ENCODE measurements at regions not wholly inside any gene's neighbourhood (a gene's known extent, or its start where the extent isn't known, plus 50 kb on each side); places are given as distances from the start of the nearest gene placed in this dataset.
"Not testable (repeated sequence)": the region's sequence is repeated elsewhere in the genome, so short reads cannot be mapped to it uniquely, and the experiment has no call there.

DNA sequence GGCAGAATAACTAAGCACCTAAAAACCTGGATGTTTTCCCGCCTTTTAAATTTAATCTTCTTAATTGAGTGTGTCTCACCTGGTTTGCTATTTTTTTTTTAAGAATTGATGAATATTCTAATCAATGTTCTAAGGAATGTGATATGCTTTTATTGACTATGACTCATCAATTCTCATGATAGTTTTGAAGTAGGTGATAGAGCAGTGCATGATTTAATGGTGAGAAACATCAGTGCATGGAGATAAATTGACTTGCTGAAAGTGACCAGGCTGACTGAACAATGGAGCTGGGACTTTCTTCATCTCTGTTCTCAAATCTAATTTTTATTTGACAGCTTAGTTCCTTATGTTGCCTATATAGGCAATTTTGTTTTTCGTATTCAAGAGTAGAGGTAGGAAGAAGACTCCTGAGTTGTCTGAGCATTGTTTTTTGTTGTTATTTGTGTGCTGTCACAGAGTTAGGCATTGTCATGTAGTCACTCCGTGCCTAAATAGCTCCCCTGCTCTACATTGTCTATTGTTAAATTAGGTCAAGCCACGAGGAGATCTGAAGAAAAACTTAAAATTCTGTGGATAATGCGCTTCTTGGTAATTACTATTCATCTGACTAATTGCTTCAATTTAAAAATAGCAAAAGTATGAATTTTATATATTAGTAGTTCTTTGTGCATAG is 59.0 kb upstream of the NUTM2F start:
- H3K4me3 ChIP-seq (ENCODE audit: control insufficient read depth, low read depth, low read length); DNase-seq (ENCODE audit: low read depth): not testable (repeated sequence)

DNA sequence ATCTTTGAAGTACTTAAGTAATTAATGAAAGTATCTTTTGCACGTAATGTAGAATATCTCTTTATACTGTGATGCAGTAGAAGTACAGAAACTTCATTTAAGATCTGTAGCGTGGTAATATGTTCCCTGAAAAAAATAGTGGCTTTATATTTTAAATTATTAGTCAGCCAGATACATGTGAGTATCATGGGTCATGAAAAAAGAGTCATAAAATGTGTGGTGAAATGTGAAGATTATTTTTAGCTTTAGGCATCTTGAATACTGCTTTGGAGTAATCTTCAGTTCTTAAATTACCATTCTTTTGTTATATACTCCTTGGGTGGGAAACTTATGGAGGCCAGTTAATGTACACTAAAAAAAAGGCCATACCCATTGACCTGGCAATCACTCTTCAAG is 59.6 kb upstream of the NUTM2F start:
- DNase-seq (ENCODE audit: low read depth); H3K4me3 ChIP-seq (ENCODE audit: control insufficient read depth, low read depth, low read length): not testable (repeated sequence)

DNA sequence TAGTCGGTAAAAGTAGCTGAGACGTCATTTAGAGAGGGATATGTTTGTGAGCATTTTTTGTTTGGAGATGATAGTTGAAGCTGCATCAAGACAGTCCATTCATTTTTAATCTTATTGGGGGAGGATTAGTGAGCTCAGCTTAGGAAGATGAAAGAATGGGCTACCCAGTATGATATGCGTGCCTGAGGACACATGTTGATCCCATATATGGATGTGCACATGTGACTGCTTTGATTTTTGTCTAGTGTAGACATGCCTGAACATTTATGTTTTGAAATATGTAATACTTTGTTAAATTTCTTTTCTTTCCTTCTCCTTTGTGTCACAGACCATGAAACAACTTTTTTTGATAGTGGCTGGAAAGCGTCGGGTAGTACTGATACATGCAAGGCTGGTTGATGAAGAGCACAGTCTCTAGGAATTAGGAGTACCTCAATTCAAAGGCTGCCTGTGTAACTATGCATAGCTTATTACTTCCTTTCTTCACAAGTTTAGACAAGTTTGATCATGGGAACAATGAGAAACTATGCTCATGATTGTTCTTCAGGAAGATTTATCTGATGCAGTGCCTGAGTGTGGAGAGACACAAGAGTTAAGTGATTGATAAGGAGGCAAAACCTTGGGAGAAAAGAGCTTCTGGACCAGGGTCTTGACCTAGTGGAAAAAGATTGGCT is 62.1 kb upstream of the NUTM2F start:
- not testable (repeated sequence) for DNase-seq (ENCODE audit: low read depth)

DNA sequence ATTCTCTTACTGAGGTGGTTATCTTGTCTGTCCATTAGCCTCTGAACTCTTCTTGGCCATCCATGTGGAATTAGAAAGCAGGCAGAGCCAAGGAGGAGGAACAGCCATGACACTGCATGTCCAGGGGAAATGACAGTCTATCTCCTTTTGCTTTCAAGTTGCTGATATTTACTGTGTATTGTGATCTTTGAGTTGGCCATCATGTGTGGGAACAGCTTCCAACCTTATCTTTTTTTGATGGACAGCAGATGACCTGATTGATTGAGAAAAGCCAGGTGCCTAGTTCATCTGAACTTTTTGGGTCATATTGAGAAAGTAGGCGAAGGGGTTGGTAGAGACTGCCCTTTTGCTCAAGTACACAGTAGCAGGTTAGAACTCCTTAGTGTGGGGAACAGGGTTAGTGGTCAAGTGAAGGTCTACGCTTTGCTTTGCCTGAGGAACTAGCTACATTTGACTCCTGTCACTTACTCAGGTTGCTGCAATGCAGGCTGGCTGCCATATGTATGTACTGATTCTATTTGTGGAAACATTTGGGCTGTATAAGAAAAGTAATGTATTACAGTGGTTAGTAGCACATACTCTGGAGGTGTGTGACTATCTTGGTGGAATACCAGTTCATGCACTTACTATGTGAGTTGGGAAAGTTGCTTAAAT is 64.7 kb upstream of the NUTM2F start:
- H3K4me3 ChIP-seq (ENCODE audit: control insufficient read depth, low read depth, low read length); DNase-seq (ENCODE audit: low read depth): not testable (repeated sequence)

More for the DNA sequence above, 62.1 kb upstream of the NUTM2F start:
- not testable (repeated sequence) for H3K4me3 ChIP-seq (ENCODE audit: control insufficient read depth, low read depth, low read length)

DNA sequence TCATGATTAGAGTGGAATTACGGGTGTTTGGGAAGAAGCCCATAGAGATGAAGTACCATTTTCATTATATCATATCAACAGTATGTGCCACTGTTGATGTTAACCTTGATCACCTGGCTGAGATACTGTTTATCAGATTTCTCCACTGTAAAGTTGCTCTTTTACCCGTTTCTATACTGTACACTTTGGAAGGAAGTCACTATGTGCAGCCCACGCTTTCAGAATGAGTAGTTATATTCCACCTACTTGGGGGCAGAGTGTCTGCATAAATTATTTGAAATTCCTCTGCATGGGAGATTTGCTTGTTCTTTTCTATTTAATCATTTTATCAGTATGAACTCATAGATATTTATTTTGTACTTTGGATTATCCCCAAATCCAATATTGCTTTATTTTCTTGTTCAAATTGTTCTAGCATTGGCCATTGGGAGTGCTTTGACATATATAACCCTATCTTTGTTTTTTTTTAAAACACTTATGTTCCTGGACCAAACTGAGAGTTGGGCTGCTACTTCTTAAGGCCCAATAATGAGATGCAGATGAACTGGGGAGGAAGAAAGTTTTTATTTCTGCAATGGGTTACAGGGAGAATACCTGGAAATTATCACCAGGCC is 69.4 kb upstream of the NUTM2F start:
- DNase-seq (ENCODE audit: low read depth): not testable (repeated sequence)

DNA sequence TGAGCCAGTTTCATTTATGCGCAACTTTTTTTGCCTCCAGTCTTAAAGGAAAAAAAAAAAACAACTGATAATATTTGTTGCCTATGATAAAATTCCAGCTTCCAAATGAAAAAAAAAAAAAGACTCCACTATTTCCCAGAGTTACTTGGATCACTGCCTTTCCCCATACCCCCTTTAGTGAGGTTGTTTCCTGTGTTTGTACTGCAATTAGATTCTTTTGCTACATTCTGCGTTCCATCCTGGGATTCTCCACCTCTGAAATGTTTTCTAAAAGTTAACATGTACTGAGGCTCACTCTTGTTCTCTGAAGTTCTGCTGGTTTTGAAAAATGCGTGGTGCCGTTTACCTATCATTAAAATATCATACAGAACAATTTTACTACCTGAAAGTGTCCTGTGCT is 72.0 kb upstream of the NUTM2F start:
- not testable (repeated sequence) for DNase-seq (ENCODE audit: low read depth); H3K4me3 ChIP-seq (ENCODE audit: control insufficient read depth, low read depth, low read length)

More for the DNA sequence above, 69.4 kb upstream of the NUTM2F start:
- H3K4me3 ChIP-seq (ENCODE audit: control insufficient read depth, low read depth, low read length): not testable (repeated sequence)

DNA sequence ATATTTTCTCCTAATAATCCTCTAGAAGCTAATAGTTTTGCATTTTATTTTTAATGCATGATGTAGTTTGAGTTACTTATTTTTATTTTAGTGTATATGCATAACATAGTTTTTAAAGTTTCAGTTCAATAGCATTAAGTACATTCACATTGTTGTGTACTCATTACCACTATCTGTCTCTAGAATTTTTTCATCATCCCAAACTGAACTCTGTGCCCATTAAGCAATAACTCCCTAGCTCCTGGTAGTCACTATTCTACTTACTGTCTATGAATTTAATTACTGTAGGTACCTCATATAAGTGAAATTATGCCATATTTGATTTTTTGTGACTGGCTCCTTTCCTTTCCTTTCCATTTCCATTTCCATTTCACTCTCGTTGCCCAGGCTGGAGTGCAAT is 74.4 kb upstream of the NUTM2F start:
- not testable (repeated sequence) for H3K4me3 ChIP-seq (ENCODE audit: control insufficient read depth, low read depth, low read length); DNase-seq (ENCODE audit: low read depth)

DNA sequence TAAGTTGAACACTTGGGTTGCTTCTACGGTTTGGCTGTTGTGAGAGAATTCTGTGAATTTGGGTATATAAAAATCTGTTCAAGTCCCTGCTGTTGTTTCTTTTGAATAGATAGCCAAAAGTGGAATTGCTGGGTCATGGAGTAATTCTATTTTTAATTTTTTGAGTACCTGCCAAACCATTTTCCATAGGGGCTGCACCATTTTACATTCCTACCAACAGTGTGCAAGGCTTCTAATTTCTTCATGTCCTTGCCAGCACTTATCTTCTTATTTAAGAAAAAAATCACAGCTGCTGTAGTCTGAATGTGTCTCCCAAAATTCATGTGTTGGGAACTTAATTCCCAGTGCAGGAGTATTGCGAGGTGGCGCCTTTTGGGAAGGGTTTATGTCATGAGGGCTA is 75.1 kb upstream of the NUTM2F start:
- DNase-seq (ENCODE audit: low read depth); H3K4me3 ChIP-seq (ENCODE audit: control insufficient read depth, low read depth, low read length): not testable (repeated sequence)

DNA sequence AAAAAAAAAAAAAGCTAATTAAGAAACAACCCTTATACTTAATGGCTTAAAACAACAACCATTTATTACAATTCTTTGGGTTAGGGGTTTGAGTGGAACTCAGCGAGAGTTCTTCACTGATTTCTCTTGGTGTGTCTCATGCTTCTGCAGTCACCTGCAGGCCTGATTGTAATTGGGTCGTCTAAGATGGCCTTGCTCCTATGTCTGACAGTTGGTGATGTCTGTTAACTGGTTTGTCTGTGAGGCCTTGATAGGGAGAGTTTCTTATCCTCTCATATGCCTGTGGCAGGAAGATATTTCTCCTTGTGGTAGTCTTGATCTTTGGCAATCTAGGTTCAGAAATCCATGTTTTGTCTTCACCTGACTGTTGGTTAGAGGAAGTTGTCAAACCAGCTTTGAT is 85.2 kb upstream of the NUTM2F start:
- H3K4me3 ChIP-seq (ENCODE audit: control insufficient read depth, low read depth, low read length); DNase-seq (ENCODE audit: low read depth): not testable (repeated sequence)

DNA sequence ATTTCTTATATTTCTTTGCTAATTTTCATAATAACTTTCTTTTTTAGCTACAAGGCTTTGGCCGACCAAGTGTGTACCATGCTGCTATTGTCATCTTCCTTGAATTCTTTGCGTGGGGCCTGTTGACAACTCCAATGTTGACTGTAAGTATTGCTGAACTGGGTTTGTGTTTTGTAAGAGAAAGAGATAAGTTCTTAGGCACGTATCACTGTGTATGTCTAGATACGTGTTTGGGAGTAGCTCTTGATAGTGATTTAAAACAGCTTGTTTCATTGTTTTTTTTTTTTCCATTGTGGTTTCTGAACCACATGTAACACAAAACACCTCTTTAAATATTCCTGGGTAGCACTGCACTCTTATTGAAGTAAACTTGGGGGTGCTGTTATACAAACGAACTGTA is 86.7 kb upstream of the NUTM2F start:
- not testable (repeated sequence) for H3K4me3 ChIP-seq (ENCODE audit: control insufficient read depth, low read depth, low read length); DNase-seq (ENCODE audit: low read depth)

DNA sequence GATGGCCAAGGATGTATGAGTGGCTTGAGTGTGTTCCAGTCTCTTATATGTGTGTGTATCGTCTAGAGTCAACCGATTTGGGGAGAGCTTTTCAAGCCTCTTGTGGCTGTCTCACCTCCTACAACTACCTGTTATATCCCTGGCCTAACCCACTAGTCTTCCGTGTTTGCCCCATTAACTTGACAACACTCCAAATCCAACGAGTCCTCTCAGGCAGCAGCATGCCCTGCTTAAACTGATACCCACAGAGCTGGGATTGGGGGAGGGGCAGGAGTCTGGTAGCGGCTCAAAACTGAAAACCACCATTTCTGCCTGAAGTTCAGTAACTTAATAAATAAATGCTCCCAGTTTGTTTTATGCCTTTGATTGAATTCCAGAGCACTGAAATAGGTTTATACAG is 91.7 kb upstream of the NUTM2F start:
- not testable (repeated sequence) for H3K4me3 ChIP-seq (ENCODE audit: control insufficient read depth, low read depth, low read length); DNase-seq (ENCODE audit: low read depth)

DNA sequence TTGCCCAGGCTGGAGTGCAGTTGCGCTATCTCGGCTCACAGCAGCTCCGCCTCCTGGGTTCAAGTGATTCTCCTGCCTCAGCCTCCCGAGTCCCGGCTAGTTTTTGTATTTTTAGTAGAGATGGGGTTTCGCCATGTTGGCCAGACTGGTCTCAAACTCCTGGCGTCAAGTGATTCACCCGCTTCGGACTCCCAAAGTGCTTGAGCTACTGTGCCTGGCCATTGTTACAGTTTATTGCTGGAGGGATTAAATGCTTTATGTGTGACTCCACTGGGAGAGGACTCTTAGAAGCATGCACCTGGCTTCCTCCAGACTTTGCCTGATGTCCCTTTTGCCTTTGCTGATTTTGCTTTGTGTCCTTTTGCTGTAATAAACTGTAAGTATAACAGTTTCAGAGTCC is 93.5 kb upstream of the NUTM2F start:
- not testable (repeated sequence) for DNase-seq (ENCODE audit: low read depth); H3K4me3 ChIP-seq (ENCODE audit: control insufficient read depth, low read depth, low read length)

DNA sequence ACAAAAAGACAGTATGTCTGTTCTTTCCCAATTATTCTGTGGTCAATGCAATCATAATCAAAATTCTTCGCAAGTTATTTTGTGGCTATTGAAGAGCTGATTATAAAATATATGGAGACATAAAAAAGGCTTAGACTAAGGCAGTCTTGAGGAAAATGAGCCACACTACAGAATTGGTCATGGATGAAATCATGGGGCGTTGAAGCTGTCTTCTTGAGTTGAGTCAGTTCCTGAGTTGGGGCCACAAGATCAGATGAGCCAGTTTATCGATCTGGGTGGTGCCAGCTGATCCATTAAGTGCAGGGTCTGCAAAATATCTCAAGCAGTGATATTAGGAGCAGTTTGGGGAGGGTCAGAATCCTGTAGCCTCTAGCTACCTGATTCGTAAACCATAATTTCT is 96.9 kb upstream of the NUTM2F start:
- not testable (repeated sequence) for DNase-seq (ENCODE audit: low read depth); H3K4me3 ChIP-seq (ENCODE audit: control insufficient read depth, low read depth, low read length)

DNA sequence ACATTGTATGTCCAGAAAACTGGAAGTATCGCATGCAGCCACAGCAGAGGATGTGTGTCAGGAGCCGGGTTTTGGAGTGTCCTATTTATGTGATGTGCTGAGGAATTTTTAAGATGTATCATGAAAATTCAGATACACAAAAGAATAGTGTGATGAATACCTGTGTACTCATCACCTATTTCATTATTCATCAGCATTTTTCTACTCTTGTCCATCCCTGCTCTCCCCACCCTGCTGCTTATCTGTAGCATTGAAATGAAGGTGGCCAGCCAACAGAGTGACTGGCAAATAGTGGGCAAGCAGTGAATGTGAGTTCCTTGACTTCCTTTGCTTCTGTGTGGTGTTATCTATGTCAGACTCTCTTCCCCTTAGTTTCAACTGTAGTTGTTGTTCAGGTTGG is 108.7 kb upstream of the NUTM2F start:
- not testable (repeated sequence) for DNase-seq (ENCODE audit: low read depth); H3K4me3 ChIP-seq (ENCODE audit: control insufficient read depth, low read depth, low read length)

DNA sequence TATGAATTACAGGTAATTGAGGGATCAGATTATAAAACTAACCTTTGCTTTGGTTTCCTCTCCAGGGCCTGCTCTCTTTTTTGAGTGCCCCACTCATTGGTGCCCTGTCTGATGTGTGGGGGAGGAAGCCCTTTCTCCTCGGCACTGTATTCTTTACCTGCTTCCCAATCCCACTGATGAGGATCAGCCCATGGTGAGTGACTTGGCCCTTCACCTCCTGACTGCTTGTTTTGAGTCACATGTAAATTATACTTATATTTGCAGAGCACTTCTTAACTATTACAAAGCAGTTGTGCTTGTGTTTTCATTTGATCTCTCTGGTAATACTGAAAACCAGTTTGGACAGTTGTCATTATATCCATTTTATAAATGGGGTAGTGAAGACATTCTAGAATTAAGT is 109.9 kb upstream of the NUTM2F start:
- not testable (repeated sequence) for H3K4me3 ChIP-seq (ENCODE audit: control insufficient read depth, low read depth, low read length); DNase-seq (ENCODE audit: low read depth)

DNA sequence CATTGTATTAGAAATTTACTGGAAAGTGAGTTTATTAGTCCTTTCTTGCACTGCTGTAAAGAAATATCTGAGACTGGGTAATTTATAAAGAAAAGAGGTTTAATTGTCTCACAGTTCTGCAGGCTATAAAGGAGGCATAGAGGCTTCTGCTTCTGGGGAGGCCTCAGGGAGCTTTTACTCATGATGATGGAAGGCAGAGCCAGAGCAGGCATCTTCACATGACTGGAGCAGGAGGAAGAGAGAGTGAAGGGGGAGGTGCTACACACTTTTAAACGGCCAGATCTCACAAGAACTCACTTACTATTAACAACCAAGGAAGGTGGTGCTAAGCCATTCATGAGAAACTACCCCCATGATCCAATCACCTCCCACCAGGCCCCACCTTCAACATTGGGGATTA is 112.7 kb upstream of the NUTM2F start:
- not testable (repeated sequence) for H3K4me3 ChIP-seq (ENCODE audit: control insufficient read depth, low read depth, low read length); DNase-seq (ENCODE audit: low read depth)
